B cell (primary cell): ENCODE measurements at regions not wholly inside any gene's neighbourhood (a gene's known extent, or its start where the extent isn't known, plus 50 kb on each side); places are given as distances from the start of the nearest gene placed in this dataset.

Experiments
- ATAC-seq: fragments of 200-7000 bp; cut with Tn5 transposase; one replicate; pipeline ENCODE4 v1.10.0; 2021; ENCODE audit warnings: low read depth, mild to moderate bottlenecking, moderate number of reproducible peaks, moderate library complexity
- CTCF ChIA-PET: fragments of 350-600 bp; sonication (Branson Sonifier 250); formaldehyde crosslinking; loops from one replicate; lab custom pipeline; 2021; ENCODE audit warnings: antibody characterized with exemption, inconsistent platforms; lab: Charles Lee
- POLR2A ChIA-PET: fragments of 350-600 bp; sonication (Branson Sonifier 250); formaldehyde crosslinking; loops from one replicate; lab custom pipeline; 2021; ENCODE audit warnings: antibody characterized with exemption; lab: Charles Lee
- DNase-seq: peaks from one replicate; pipeline ENCODE4 v3.0.0; 2013
- H2AFZ ChIP-seq: 2 replicates; pipeline ENCODE4 v1.6.1; 2012; ENCODE audit warnings: mild to moderate bottlenecking, low read depth, low read length; ENCODE audit not compliant: insufficient read depth, poor library complexity, severe bottlenecking
- H3K27ac ChIP-seq, 2 donors: 1 replicate in 1 of 2; 2 replicates in 1 of 2; pipeline ENCODE4 v1.5.1; 2012 to 2013; ENCODE audit warnings: low read length in 2 of 2, mild to moderate bottlenecking in 2 of 2, moderate library complexity in 1 of 2
- H3K27me3 ChIP-seq, 4 experiments: fragments of 200-600 bp in 1 of 4; sonication (generic) in 1 of 4; replicated peaks in 1 of 4; 1 replicate in 2 of 4; 2 replicates in 2 of 4; pipeline versions ENCODE4 v1.6.1 to v1.7.0; 2013 to 2016; ENCODE audit warnings: low read length in 3 of 4, mild to moderate bottlenecking in 2 of 4, mixed read lengths in 1 of 4, moderate library complexity in 1 of 4; ENCODE audit not compliant: insufficient read depth in 4 of 4, control insufficient read depth in 3 of 4; ENCODE audit errors: control extremely low read depth in 1 of 4
- H3K36me3 ChIP-seq, 2 experiments: replicated peaks in 1 of 2; 1 replicate in 1 of 2; 2 replicates in 1 of 2; pipeline versions ENCODE4 v1.6.1 to v1.7.1; 2013; ENCODE audit warnings: low read length in 1 of 2; ENCODE audit not compliant: insufficient read depth in 2 of 2, control insufficient read depth in 1 of 2; ENCODE audit errors: control extremely low read depth in 1 of 2, extremely low read depth in 1 of 2
- H3K4me1 ChIP-seq, 2 donors: fragments of 200-600 bp in 1 of 2; sonication (generic) in 1 of 2; 1 replicate in 1 of 2; 2 replicates in 1 of 2; pipeline versions ENCODE4 v1.5.1 to v1.6.1; 2013 to 2017; ENCODE audit warnings: low read length in 2 of 2; ENCODE audit not compliant: control insufficient read depth in 2 of 2, insufficient read depth in 2 of 2
- H3K4me2 ChIP-seq: replicated peaks from 2 replicates; pipeline ENCODE3; 2012; ENCODE audit warnings: mild to moderate bottlenecking, low read depth, low read length; ENCODE audit not compliant: poor library complexity, severe bottlenecking
- H3K4me3 ChIP-seq, 5 experiments: fragments of 200-600 bp in 1 of 5; sonication (generic) in 1 of 5; 1 replicate in 3 of 5; 2 replicates in 2 of 5; pipeline versions ENCODE4 v1.5.1 to v1.7.0; 2011 to 2016; ENCODE audit warnings: low read length in 4 of 5, mild to moderate bottlenecking in 4 of 5, low read depth in 2 of 5, control low read depth in 1 of 5, moderate library complexity in 1 of 5; ENCODE audit not compliant: insufficient read depth in 1 of 5; ENCODE audit errors: control extremely low read depth in 1 of 5, extremely low read depth in 1 of 5
- H3K79me2 ChIP-seq: fragments of 200-600 bp; sonication (generic); one replicate; pipeline ENCODE4 v1.6.0; 2016; ENCODE audit warnings: low read length; ENCODE audit not compliant: control insufficient read depth, insufficient read depth
- H3K9ac ChIP-seq: fragments of 200-600 bp; sonication (generic); 2 replicates; pipeline ENCODE4 v1.6.1; 2017; ENCODE audit warnings: mild to moderate bottlenecking, low read length, moderate library complexity
- H3K9me3 ChIP-seq, 3 donors: one replicate each; pipeline versions ENCODE4 v1.6.1 to v1.7.1; 2013; ENCODE audit warnings: low read length in 2 of 3; ENCODE audit not compliant: control insufficient read depth in 2 of 3, insufficient read depth in 1 of 3; ENCODE audit errors: control extremely low read depth in 1 of 3
- H4K20me1 ChIP-seq: 2 replicates; pipeline ENCODE4 v1.6.0; 2012; ENCODE audit warnings: mild to moderate bottlenecking, low read length; ENCODE audit not compliant: insufficient read depth, control insufficient read depth, poor library complexity, severe bottlenecking
- H3K27ac Mint-ChIP-seq: one replicate; pipeline ENCODE4 v1.8.0; 2021; ENCODE audit warnings: mixed read lengths
- H3K27me3 Mint-ChIP-seq: one replicate; pipeline ENCODE4 v1.8.0; 2021; ENCODE audit warnings: mixed read lengths
- H3K4me1 Mint-ChIP-seq: one replicate; pipeline ENCODE4 v1.8.0; 2021; ENCODE audit warnings: mixed read lengths
- H3K4me3 Mint-ChIP-seq: one replicate; pipeline ENCODE4 v1.8.0; 2021; ENCODE audit warnings: mixed read lengths
- H3K9me3 Mint-ChIP-seq: one replicate; pipeline ENCODE4 v1.8.0; 2022; ENCODE audit warnings: mixed read lengths; ENCODE audit not compliant: insufficient read depth
- CTCF ChIP-seq: fragments of 200-600 bp; IDR thresholded peaks from one replicate; pipeline ENCODE4 v1.8.0; 2022; ENCODE audit warnings: antibody characterized with exemption, mild to moderate bottlenecking
- EZH2 ChIP-seq: IDR thresholded peaks from 2 replicates; pipeline ENCODE4 v1.6.1; 2012; ENCODE audit warnings: borderline replicate concordance, low read depth, mild to moderate bottlenecking, moderate library complexity, low read length; ENCODE audit not compliant: insufficient read depth, poor library complexity, severe bottlenecking
- intact Hi-C: fragments of 100-400 bp; cut with micrococcal nuclease; formaldehyde crosslinking; loops from one replicate; pipeline ENCODE4 v1.10.0; 2022

- H3K27me3 Mint-ChIP-seq: no peaks in the 10 kb centered on the region
- Histone ChIP-seq H3K36me3 (no peaks in the 10 kb centered on the region), H3K4me3 (no peak overlapping the region), H3K9me3 (peaks cover 0 to 9% (median 0%) of the 10 kb centered on the region in 3 donors), H3K9ac (no peak overlapping the region), H3K4me2 (no peak overlapping the region), H3K27me3 (no peaks in the 10 kb centered on the region), H3K79me2 (no peaks in the 10 kb centered on the region), H3K27ac (no peak overlapping the region), H4K20me1 (no peaks in the 10 kb centered on the region), H2AFZ (no peak overlapping the region), H3K4me1 (no peaks in the 10 kb centered on the region)
- ChIA-PET CTCF (no interaction called here), POLR2A (no interaction called here)
- TF ChIP-seq CTCF (no peak), EZH2 (no peak)
- no peak for DNase-seq
- no peaks in the 10 kb centered on the region for H3K9me3 Mint-ChIP-seq
- H3K27ac Mint-ChIP-seq: no peak overlapping the region
- intact Hi-C loops: no loop called here
- H3K4me1 Mint-ChIP-seq: no peaks in the 10 kb centered on the region
- no peak for ATAC-seq
- H3K4me3 Mint-ChIP-seq: no peak overlapping the region
Observed at GRCh38 chr6:67736816-67737215, 898.3 kb upstream of the ADGRB3 start.

DNA sequence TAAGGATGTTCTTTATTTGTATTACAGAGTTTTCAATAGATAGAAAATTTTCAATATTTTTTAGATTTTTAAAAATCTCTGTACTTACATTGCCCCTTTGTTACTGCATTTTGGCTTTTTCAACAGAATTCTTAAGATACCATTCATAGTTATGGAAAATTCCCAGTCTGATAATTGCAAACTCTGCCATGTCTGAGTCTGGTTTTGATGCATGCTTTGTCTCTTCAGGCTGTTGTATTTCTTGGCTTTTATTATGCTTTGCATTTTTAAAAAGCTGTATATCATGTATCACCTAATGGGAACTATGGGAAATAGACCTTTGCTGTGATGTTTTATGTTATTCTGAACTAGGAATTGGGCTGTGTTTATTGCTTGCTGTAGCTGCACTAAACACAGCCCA, 898.9 kb upstream of the ADGRB3 start:
- Histone ChIP-seq H3K79me2 (no peaks in the 10 kb centered on the region), H3K4me1 (no peaks in the 10 kb centered on the region), H3K36me3 (no peaks in the 10 kb centered on the region), H3K27ac (no peak overlapping the region), H3K4me3 (no peak overlapping the region), H3K9ac (no peak overlapping the region), H3K27me3 (no peaks in the 10 kb centered on the region), H3K9me3 (peaks cover 0 to 9% (median 0%) of the 10 kb centered on the region in 3 donors), H2AFZ (no peak overlapping the region), H3K4me2 (no peak overlapping the region), H4K20me1 (no peaks in the 10 kb centered on the region)
- TF ChIP-seq CTCF (no peak), EZH2 (no peak)
- Mint-ChIP-seq H3K27ac (no peak overlapping the region), H3K4me3 (no peak overlapping the region), H3K9me3 (no peaks in the 10 kb centered on the region), H3K4me1 (no peaks in the 10 kb centered on the region), H3K27me3 (no peaks in the 10 kb centered on the region)
- CTCF ChIA-PET: no interaction called here
- ATAC-seq: no peak
- POLR2A ChIA-PET: no interaction called here
- intact Hi-C loops: no loop called here
- DNase-seq: no peak
